ENCODE measurements at regions not wholly inside any gene's neighbourhood (a gene's known extent, or its start where the extent isn't known, plus 50 kb on each side); places are given as distances from the start of the nearest gene placed in this dataset.
"Not testable (repeated sequence)": the region's sequence is repeated elsewhere in the genome, so short reads cannot be mapped to it uniquely, and the experiment has no call there.

DNA sequence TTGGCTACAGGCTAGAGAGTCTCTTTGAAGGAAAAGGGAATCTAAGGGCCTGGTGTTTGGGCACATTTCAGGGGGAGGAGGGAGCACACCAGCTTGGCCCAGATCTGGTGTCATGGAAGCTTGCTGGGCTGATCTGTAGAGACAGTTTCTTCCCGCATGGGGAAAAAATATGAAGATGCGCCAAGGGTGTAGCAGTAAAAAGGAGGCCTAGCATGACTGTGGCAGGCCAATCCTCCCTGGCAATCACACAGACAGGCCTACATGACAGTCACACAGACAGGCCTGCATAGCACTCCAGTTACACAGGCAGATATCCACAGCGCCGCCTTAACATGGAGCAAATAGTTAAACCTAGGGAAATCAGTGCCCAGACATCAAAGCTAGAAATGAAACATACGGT, 123.6 kb upstream of the KIF5B start:
- no peak overlapping the region for H3K4me3 Mint-ChIP-seq (ENCODE audit: unreplicated experiment)
- intact Hi-C loops (cut with micrococcal nuclease), result no loop called here
- no peak overlapping the region for H3K27ac Mint-ChIP-seq (ENCODE audit: low read depth, unreplicated experiment)
- H3K27me3 Mint-ChIP-seq (ENCODE audit: insufficient read depth, unreplicated experiment), result no peaks in the 10 kb centered on the region
- no peaks in the 10 kb centered on the region for H3K9me3 Mint-ChIP-seq (ENCODE audit: unreplicated experiment)
- TF ChIP-seq CTCF (IDR thresholded peaks at IDR 0.05; ENCODE audit: unreplicated experiment), result no peak
- ChIA-PET POLR2A (no interaction called here), CTCF (no interaction called here)
- H3K36me3 Mint-ChIP-seq (ENCODE audit: insufficient read depth, unreplicated experiment), result no peaks in the 10 kb centered on the region
- no peaks in the 10 kb centered on the region for H3K4me1 Mint-ChIP-seq (ENCODE audit: insufficient read depth, unreplicated experiment)
- BruUV-seq (replicated peaks), result no TSS peak
- no peak for DNase-seq (ENCODE audit: unreplicated experiment)

GRCh38 chr10:32177594-32177993, 121.4 kb upstream of the KIF5B start:
- POLR2A ChIA-PET; H3K36me3 Mint-ChIP-seq (ENCODE audit: insufficient read depth, unreplicated experiment); H3K9me3 Mint-ChIP-seq (ENCODE audit: unreplicated experiment); BruUV-seq (replicated peaks); DNase-seq (ENCODE audit: unreplicated experiment); H3K27ac Mint-ChIP-seq (ENCODE audit: low read depth, unreplicated experiment); H3K4me1 Mint-ChIP-seq (ENCODE audit: insufficient read depth, unreplicated experiment); H3K27me3 Mint-ChIP-seq (ENCODE audit: insufficient read depth, unreplicated experiment); intact Hi-C loops (cut with micrococcal nuclease); H3K4me3 Mint-ChIP-seq (ENCODE audit: unreplicated experiment): not testable (repeated sequence)
- CTCF ChIA-PET, result interaction anchor here (0.6 kb wide), 1 partner anchor 191 kb away, joined by 3 read pairs; no protein-coding TSS in a partner anchor

- ChIA-PET POLR2A (interaction anchor here (0.6 kb wide), 1 partner anchor 39 kb away, joined by 3 read pairs; no protein-coding TSS in a partner anchor), CTCF (interaction anchor here (0.6 kb wide), 1 partner anchor 17 kb away, joined by 3 read pairs; no protein-coding TSS in a partner anchor)
- no peaks in the 10 kb centered on the region for H3K27me3 Mint-ChIP-seq (ENCODE audit: insufficient read depth, unreplicated experiment)
- no peaks in the 10 kb centered on the region for H3K4me1 Mint-ChIP-seq (ENCODE audit: insufficient read depth, unreplicated experiment)
- no peak overlapping the region for H3K27ac Mint-ChIP-seq (ENCODE audit: low read depth, unreplicated experiment)
- BruUV-seq (replicated peaks), result no TSS peak
- no peak overlapping the region for H3K4me3 Mint-ChIP-seq (ENCODE audit: unreplicated experiment)
- no peak for DNase-seq (ENCODE audit: unreplicated experiment)
- H3K9me3 Mint-ChIP-seq (ENCODE audit: unreplicated experiment), result no peaks in the 10 kb centered on the region
- TF ChIP-seq CTCF (IDR thresholded peaks at IDR 0.05; ENCODE audit: unreplicated experiment), result no peak
- no peaks in the 10 kb centered on the region for H3K36me3 Mint-ChIP-seq (ENCODE audit: insufficient read depth, unreplicated experiment)
- intact Hi-C loops (cut with micrococcal nuclease), result no loop called here
These were observed 119.4 kb upstream of the KIF5B start for GRCh38 chr10:32175629-32176028.

DNA sequence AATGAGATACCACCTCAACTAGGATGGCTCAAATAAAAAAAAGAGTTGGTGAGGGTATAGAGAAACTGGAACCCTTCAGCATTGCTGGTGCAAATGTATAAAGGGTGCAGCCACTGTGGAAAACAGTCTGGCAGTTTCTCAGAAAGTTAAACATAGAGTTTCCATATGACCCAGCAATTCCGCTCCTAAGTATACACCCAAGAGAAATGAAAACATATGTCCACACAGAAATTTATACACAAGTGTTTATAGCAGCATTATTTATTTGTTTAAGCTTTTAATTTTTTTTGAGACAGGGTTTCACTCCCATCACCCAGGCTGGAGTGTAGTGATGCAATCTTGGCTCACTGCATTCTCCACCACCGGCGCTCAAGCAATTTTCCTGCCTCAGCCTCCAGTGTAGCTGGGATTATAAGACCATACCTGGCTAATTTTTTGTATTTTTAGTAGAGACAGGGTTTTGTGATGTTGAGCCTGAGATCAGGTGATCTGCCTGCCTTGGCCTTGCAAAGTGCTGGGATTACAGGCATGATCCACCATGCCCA, 118.2 kb upstream of the KIF5B start:
- no peak for TF ChIP-seq CTCF (IDR thresholded peaks at IDR 0.05; ENCODE audit: unreplicated experiment)
- H3K27ac Mint-ChIP-seq (ENCODE audit: low read depth, unreplicated experiment), result no peak overlapping the region
- no peak for DNase-seq (ENCODE audit: unreplicated experiment)
- intact Hi-C loops (cut with micrococcal nuclease), result no loop called here
- H3K27me3 Mint-ChIP-seq (ENCODE audit: insufficient read depth, unreplicated experiment), result no peaks in the 10 kb centered on the region
- no peak overlapping the region for H3K4me3 Mint-ChIP-seq (ENCODE audit: unreplicated experiment)
- H3K9me3 Mint-ChIP-seq (ENCODE audit: unreplicated experiment), result no peaks in the 10 kb centered on the region
- CTCF ChIA-PET, result no interaction called here
- POLR2A ChIA-PET, result no interaction called here
- no peaks in the 10 kb centered on the region for H3K4me1 Mint-ChIP-seq (ENCODE audit: insufficient read depth, unreplicated experiment)
- H3K36me3 Mint-ChIP-seq (ENCODE audit: insufficient read depth, unreplicated experiment), result no peaks in the 10 kb centered on the region
- BruUV-seq (replicated peaks), result no TSS peak

DNA sequence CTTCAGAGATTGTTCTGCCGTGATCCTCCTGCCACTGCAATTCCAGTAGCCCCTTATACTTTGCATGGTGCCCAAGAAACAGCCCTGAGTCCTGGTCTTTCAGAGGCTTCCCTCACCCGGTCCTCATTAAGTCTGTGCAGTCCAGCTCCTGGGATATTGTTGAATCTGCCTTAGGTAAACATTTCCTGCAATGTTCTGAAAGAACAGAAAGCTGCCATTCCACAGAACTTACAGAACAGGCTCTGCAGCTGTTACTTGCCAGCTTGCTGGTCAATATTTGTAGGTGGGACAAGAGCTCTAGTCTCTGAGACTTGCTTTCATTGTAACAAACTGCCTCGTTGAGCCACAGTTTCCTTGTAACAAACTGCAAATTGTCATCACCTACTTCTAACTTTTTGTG, 115.0 kb upstream of the KIF5B start:
- no peaks in the 10 kb centered on the region for H3K27me3 Mint-ChIP-seq (ENCODE audit: insufficient read depth, unreplicated experiment)
- DNase-seq (ENCODE audit: unreplicated experiment), result no peak
- no peaks in the 10 kb centered on the region for H3K9me3 Mint-ChIP-seq (ENCODE audit: unreplicated experiment)
- CTCF ChIA-PET, result interaction anchor here (2.4 kb wide), 1 partner anchor 20 kb away, joined by 11 read pairs; no protein-coding TSS in a partner anchor
- H3K36me3 Mint-ChIP-seq (ENCODE audit: insufficient read depth, unreplicated experiment), result no peaks in the 10 kb centered on the region
- POLR2A ChIA-PET, result no interaction called here
- no TSS peak for BruUV-seq (replicated peaks)
- TF ChIP-seq CTCF (IDR thresholded peaks at IDR 0.05; ENCODE audit: unreplicated experiment), result no peak
- H3K4me3 Mint-ChIP-seq (ENCODE audit: unreplicated experiment), result no peak overlapping the region
- H3K4me1 Mint-ChIP-seq (ENCODE audit: insufficient read depth, unreplicated experiment), result no peaks in the 10 kb centered on the region
- intact Hi-C loops (cut with micrococcal nuclease), result no loop called here
- no peak overlapping the region for H3K27ac Mint-ChIP-seq (ENCODE audit: low read depth, unreplicated experiment)

Measured in MCF 10A (cell line).